Neural cell (in vitro differentiated cells): ENCODE measurements at regions not wholly inside any gene's neighbourhood (a gene's known extent, or its start where the extent isn't known, plus 50 kb on each side); places are given as distances from the start of the nearest gene placed in this dataset.

Source experiments
- H2AFZ ChIP-seq: fragments of 200-600, 300-800 bp; sonication (generic), shearing (Covaris generic); 2 replicates; pipeline ENCODE4 v1.6.0; 2014; ENCODE audit warnings: low read depth, mild to moderate bottlenecking, antibody characterized with exemption, low read length, moderate library complexity
- H3F3A ChIP-seq: fragments of 200-600 bp; shearing (Covaris generic); 2 replicates; pipeline ENCODE4 v1.6.1; 2016; ENCODE audit warnings: mild to moderate bottlenecking, moderate library complexity, mixed read lengths, antibody characterized with exemption, low read length; ENCODE audit not compliant: insufficient read depth, poor library complexity, severe bottlenecking
- H3K27ac ChIP-seq: fragments of 200-600, 300-800 bp; sonication (generic), shearing (Covaris generic); 2 replicates; pipeline ENCODE4 v1.5.1; 2014; ENCODE audit warnings: mild to moderate bottlenecking, low read length, moderate library complexity
- H3K27me3 ChIP-seq: fragments of 300-800, 200-600 bp; sonication (generic), shearing (Covaris generic); 2 replicates; pipeline ENCODE4 v1.6.0; 2014; ENCODE audit warnings: mild to moderate bottlenecking, low read depth, low read length, moderate library complexity; ENCODE audit not compliant: insufficient read depth
- H3K36me3 ChIP-seq: fragments of 300-800, 200-600 bp; sonication (generic), shearing (Covaris generic); 2 replicates; pipeline ENCODE4 v1.5.1; 2014; ENCODE audit warnings: mild to moderate bottlenecking, antibody characterized with exemption, low read length, moderate library complexity; ENCODE audit not compliant: insufficient read depth
- H3K4me2 ChIP-seq: fragments of 300-800, 200-600 bp; sonication (generic), shearing (Covaris generic); 2 replicates; pipeline ENCODE4 v1.6.0; 2014; ENCODE audit warnings: mild to moderate bottlenecking, low read length
- H3K4me3 ChIP-seq: fragments of 300-800, 200-600 bp; sonication (generic), shearing (Covaris generic); 2 replicates; pipeline ENCODE4 v1.5.1; 2014; ENCODE audit warnings: mild to moderate bottlenecking, low read length, moderate library complexity
- H3K79me2 ChIP-seq: fragments of 200-600 bp; shearing (Covaris generic); replicated peaks from 2 replicates; pipeline ENCODE4 v1.6.0; 2014; ENCODE audit warnings: mild to moderate bottlenecking, low read length, moderate library complexity; ENCODE audit not compliant: insufficient read depth
- H3K9ac ChIP-seq: fragments of 300-800, 200-600 bp; sonication (generic), shearing (Covaris generic); 2 replicates; pipeline ENCODE4 v1.6.1; 2016; ENCODE audit warnings: mild to moderate bottlenecking, low read length, mixed read lengths
- H3K9me2 ChIP-seq: fragments of 200-600 bp; shearing (Covaris generic); 2 replicates; pipeline ENCODE4 v1.6.1; 2016; ENCODE audit warnings: mild to moderate bottlenecking, low read length, mixed read lengths; ENCODE audit not compliant: insufficient read depth
- H3K9me3 ChIP-seq: fragments of 200-600, 300-800 bp; sonication (generic), shearing (Covaris generic); 2 replicates; pipeline ENCODE4 v1.6.1; 2016; ENCODE audit warnings: mild to moderate bottlenecking, mixed run types, low read length, moderate library complexity, mixed read lengths
- H4K20me1 ChIP-seq: fragments of 200-600 bp; shearing (Covaris generic); 2 replicates; pipeline ENCODE4 v1.6.1; 2016; ENCODE audit warnings: mild to moderate bottlenecking, mixed run types; ENCODE audit not compliant: insufficient read depth
- EP300 ChIP-seq: fragments of 450-650 bp; conservative IDR thresholded peaks from 2 replicates; pipeline ENCODE4 v1.6.1; 2014; ENCODE audit warnings: antibody characterized with exemption, mild to moderate bottlenecking, moderate library complexity; ENCODE audit not compliant: poor library complexity, severe bottlenecking
- EZH2 ChIP-seq: fragments of 200-600, 300-800 bp; shearing (Covaris generic), sonication (generic); IDR thresholded peaks from 2 replicates; pipeline ENCODE4 v1.6.1; 2014; ENCODE audit warnings: antibody characterized with exemption, low read length, borderline replicate concordance, mild to moderate bottlenecking; ENCODE audit not compliant: insufficient read depth, poor library complexity, severe bottlenecking
- MXI1 ChIP-seq: fragments of 450-650 bp; conservative IDR thresholded peaks from 2 replicates; pipeline ENCODE4 v1.6.1; 2014; ENCODE audit warnings: antibody characterized with exemption, mild to moderate bottlenecking; ENCODE audit not compliant: poor library complexity, severe bottlenecking
- POLR2AphosphoS5 ChIP-seq: IDR thresholded peaks from 2 replicates; pipeline ENCODE4 v1.6.1; 2012
- RAD21 ChIP-seq: fragments of 450-650 bp; conservative IDR thresholded peaks from 2 replicates; pipeline ENCODE4 v1.6.1; 2014; ENCODE audit warnings: antibody characterized with exemption, mild to moderate bottlenecking, moderate library complexity
- SMC3 ChIP-seq: fragments of 450-650 bp; conservative IDR thresholded peaks from 2 replicates; pipeline ENCODE4 v1.6.1; 2014; ENCODE audit warnings: antibody characterized with exemption, mild to moderate bottlenecking, moderate library complexity; ENCODE audit not compliant: poor library complexity
- TAF1 ChIP-seq: IDR thresholded peaks from 2 replicates; pipeline ENCODE4 v1.6.1; 2012; ENCODE audit warnings: low read depth
- TF ChIP-seq, protein P1 (sequence below): fragments of 450-650 bp; IDR thresholded peaks from 2 replicates; pipeline ENCODE4 v1.5.1; 2014; ENCODE audit warnings: antibody characterized with exemption, mild to moderate bottlenecking, moderate library complexity; ENCODE audit not compliant: poor library complexity, severe bottlenecking
- TF ChIP-seq, protein P2 (sequence below): IDR thresholded peaks from 2 replicates; pipeline ENCODE4 v1.6.1; 2012; ENCODE audit warnings: borderline replicate concordance

DNA sequence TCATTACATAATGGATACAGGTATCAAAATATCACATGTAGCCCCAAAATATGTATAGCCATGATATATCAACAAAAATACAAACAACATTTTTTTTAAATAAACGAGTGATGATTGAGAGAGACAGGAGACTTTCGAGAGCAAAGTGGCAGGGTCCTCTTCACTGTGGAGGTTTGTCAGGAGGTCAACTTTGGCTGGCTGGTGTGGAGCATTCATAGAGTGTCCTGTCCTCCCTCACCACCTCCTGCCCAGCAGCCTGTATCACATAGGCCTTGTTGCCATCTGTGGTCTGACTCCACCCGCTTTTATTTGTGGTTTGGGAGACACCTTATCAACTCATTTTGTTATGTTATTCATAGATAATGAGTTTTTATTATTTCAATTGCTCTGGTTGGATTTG lies 206.9 kb downstream of the SYK start:
- no peaks in the 10 kb centered on the region for H3K27me3 ChIP-seq
- no peak overlapping the region for H3K4me3 ChIP-seq
- no peak for TF ChIP-seq MXI1
- TF ChIP-seq, protein P1, sequence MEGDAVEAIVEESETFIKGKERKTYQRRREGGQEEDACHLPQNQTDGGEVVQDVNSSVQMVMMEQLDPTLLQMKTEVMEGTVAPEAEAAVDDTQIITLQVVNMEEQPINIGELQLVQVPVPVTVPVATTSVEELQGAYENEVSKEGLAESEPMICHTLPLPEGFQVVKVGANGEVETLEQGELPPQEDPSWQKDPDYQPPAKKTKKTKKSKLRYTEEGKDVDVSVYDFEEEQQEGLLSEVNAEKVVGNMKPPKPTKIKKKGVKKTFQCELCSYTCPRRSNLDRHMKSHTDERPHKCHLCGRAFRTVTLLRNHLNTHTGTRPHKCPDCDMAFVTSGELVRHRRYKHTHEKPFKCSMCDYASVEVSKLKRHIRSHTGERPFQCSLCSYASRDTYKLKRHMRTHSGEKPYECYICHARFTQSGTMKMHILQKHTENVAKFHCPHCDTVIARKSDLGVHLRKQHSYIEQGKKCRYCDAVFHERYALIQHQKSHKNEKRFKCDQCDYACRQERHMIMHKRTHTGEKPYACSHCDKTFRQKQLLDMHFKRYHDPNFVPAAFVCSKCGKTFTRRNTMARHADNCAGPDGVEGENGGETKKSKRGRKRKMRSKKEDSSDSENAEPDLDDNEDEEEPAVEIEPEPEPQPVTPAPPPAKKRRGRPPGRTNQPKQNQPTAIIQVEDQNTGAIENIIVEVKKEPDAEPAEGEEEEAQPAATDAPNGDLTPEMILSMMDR = no peak
- no peak for TF ChIP-seq RAD21
- no peak for TF ChIP-seq SMC3
- TF ChIP-seq, protein P2, sequence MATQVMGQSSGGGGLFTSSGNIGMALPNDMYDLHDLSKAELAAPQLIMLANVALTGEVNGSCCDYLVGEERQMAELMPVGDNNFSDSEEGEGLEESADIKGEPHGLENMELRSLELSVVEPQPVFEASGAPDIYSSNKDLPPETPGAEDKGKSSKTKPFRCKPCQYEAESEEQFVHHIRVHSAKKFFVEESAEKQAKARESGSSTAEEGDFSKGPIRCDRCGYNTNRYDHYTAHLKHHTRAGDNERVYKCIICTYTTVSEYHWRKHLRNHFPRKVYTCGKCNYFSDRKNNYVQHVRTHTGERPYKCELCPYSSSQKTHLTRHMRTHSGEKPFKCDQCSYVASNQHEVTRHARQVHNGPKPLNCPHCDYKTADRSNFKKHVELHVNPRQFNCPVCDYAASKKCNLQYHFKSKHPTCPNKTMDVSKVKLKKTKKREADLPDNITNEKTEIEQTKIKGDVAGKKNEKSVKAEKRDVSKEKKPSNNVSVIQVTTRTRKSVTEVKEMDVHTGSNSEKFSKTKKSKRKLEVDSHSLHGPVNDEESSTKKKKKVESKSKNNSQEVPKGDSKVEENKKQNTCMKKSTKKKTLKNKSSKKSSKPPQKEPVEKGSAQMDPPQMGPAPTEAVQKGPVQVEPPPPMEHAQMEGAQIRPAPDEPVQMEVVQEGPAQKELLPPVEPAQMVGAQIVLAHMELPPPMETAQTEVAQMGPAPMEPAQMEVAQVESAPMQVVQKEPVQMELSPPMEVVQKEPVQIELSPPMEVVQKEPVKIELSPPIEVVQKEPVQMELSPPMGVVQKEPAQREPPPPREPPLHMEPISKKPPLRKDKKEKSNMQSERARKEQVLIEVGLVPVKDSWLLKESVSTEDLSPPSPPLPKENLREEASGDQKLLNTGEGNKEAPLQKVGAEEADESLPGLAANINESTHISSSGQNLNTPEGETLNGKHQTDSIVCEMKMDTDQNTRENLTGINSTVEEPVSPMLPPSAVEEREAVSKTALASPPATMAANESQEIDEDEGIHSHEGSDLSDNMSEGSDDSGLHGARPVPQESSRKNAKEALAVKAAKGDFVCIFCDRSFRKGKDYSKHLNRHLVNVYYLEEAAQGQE = no peak
- no peak for TF ChIP-seq POLR2AphosphoS5
- TF ChIP-seq EP300 = no peak
- no peak for TF ChIP-seq TAF1
- TF ChIP-seq EZH2 = no peak
- H3F3A ChIP-seq = no peaks in the 10 kb centered on the region
- H3K36me3 ChIP-seq = no peaks in the 10 kb centered on the region
- H3K79me2 ChIP-seq = no peaks in the 10 kb centered on the region
- no peaks in the 10 kb centered on the region for H3K9me2 ChIP-seq
- H3K9ac ChIP-seq = no peak overlapping the region
- no peaks in the 10 kb centered on the region for H3K9me3 ChIP-seq
- no peak overlapping the region for H3K4me2 ChIP-seq
- no peak overlapping the region for H3K27ac ChIP-seq
- H4K20me1 ChIP-seq = no peaks in the 10 kb centered on the region
- H2AFZ ChIP-seq = no peak overlapping the region

DNA sequence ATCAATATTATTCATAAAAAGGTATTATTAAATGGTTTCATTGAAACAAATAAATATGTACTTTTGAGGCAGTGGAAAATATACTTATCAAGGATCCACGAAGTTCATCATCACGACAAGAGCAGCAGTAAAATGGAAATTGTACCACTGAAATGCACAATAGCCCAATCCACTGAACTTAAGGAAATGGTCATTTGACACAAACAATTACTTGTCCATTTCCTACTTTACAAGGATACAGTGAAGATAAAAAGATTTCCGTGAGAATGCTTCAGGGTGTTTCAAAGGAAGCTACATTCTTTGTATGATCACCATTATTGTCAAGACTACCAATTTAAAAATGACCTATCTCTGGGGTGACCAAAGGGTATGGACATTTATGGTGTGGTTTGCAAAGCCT lies 210.3 kb downstream of the SYK start:
- H3K4me3 ChIP-seq = no peak overlapping the region
- TF ChIP-seq, protein P2 = no peak

More for the DNA sequence above, 210.3 kb downstream of the SYK start:
- Histone ChIP-seq H3K36me3 (no peaks in the 10 kb centered on the region), H2AFZ (no peak overlapping the region), H3K9ac (no peak overlapping the region), H3K27me3 (no peaks in the 10 kb centered on the region), H3K27ac (no peak overlapping the region), H3K79me2 (no peaks in the 10 kb centered on the region), H4K20me1 (no peaks in the 10 kb centered on the region), H3F3A (no peaks in the 10 kb centered on the region), H3K4me2 (no peak overlapping the region), H3K9me2 (no peaks in the 10 kb centered on the region), H3K9me3 (no peaks in the 10 kb centered on the region)
